Medulla oblongata (tissue), 1 donor: ENCODE measurements at regions not wholly inside any gene's neighbourhood (a gene's known extent, or its start where the extent isn't known, plus 50 kb on each side); places are given as distances from the start of the nearest gene placed in this dataset.
"Not testable (repeated sequence)": the region's sequence is repeated elsewhere in the genome, so short reads cannot be mapped to it uniquely, and the experiment has no call there.

ENCODE experiments used
- DNase-seq: peaks from one replicate; pipeline ENCODE4 v3.0.0-alpha.2; 2015; ENCODE audit errors: extremely low spot score

- no peak for DNase-seq
Measured at GRCh38 chr11:130674686-130675308, 226.4 kb downstream of the ADAMTS15 start.

- DNase-seq = no peak
Measured at GRCh38 chr11:130675371-130675821, 227.0 kb downstream of the ADAMTS15 start.

GRCh38 chr11:130675917-130676316 lies 227.5 kb downstream of the ADAMTS15 start:
- DNase-seq = no peak

GRCh38 chr11:130677486-130678153 lies 229.2 kb downstream of the ADAMTS15 start:
- DNase-seq = no peak

GRCh38 chr11:130679247-130679646 lies 230.8 kb downstream of the ADAMTS15 start:
- no peak for DNase-seq

- DNase-seq = not testable (repeated sequence)
Measured at GRCh38 chr11:130682471-130682870, 233.8 kb downstream of the SNX19 start.

GRCh38 chr11:130689222-130689908 lies 226.9 kb downstream of the SNX19 start:
- DNase-seq = no peak

- no peak for DNase-seq
Measured at GRCh38 chr11:130691581-130691980, 224.7 kb downstream of the SNX19 start.

- no peak for DNase-seq
Measured at GRCh38 chr11:130692220-130692619, 224.1 kb downstream of the SNX19 start.

- no peak for DNase-seq
Measured at GRCh38 chr11:130693543-130693942, 222.7 kb downstream of the SNX19 start.

- DNase-seq = no peak
Measured at GRCh38 chr11:130694488-130695045, 221.7 kb downstream of the SNX19 start.

GRCh38 chr11:130698174-130698573 lies 218.1 kb downstream of the SNX19 start:
- no peak for DNase-seq

GRCh38 chr11:130699561-130699960 lies 216.7 kb downstream of the SNX19 start:
- DNase-seq = no peak

- no peak for DNase-seq
Measured at GRCh38 chr11:130700092-130700491, 216.2 kb downstream of the SNX19 start.

- DNase-seq = no peak
Measured at GRCh38 chr11:130703489-130704190, 212.6 kb downstream of the SNX19 start.

- DNase-seq = no peak
Measured at GRCh38 chr11:130705670-130706421, 210.4 kb downstream of the SNX19 start.

GRCh38 chr11:130706572-130706971 lies 209.7 kb downstream of the SNX19 start:
- DNase-seq = no peak

- no peak for DNase-seq
Measured at GRCh38 chr11:130707217-130707616, 209.1 kb downstream of the SNX19 start.

GRCh38 chr11:130709531-130709930 lies 206.7 kb downstream of the SNX19 start:
- no peak for DNase-seq

- DNase-seq = no peak
Measured at GRCh38 chr11:130710021-130710420, 206.3 kb downstream of the SNX19 start.

GRCh38 chr11:130710497-130711012 lies 205.7 kb downstream of the SNX19 start:
- DNase-seq = no peak
